ENCODE measurements at regions not wholly inside any gene's neighbourhood (a gene's known extent, or its start where the extent isn't known, plus 50 kb on each side); places are given as distances from the start of the nearest gene placed in this dataset.
"Not testable (repeated sequence)": the region's sequence is repeated elsewhere in the genome, so short reads cannot be mapped to it uniquely, and the experiment has no call there.

DNA sequence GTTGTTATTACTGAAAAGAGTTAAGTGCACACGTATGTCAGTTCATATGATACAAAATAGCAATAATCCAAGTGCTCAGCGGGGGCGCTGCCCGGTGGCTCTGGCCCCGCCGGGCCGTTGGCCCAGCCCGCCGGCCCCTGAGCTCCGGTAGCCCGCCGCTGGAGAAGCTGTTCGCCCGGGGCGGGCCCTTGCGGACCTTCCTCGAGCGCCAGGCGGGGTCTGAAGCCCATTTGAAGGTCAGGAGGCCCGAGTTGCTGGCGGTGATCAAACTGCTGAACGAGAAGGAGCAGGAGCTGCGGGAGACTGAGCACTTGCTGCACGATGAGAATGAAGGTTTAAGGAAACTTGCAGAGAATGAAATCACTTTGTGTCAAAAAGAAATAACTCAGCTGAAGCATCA, 599.0 kb downstream of the TRIML1 start:
- CTCF ChIA-PET; POLR2A ChIA-PET; DNase-seq (ENCODE audit: low read depth in 1 of 2, low spot score in 1 of 2); FAIRE-seq; H3K4me3 ChIP-seq; H3K4me1 ChIP-seq; H3K4me2 ChIP-seq; H3K9me3 ChIP-seq; H3K27ac ChIP-seq: not testable (repeated sequence)
- peak in 1 of 2 experiments; percentile 71; a peak in 2 of 6 replicates for ATAC-seq
- 91% methylated on average over 11 of the region's 24 CpGs for WGBS (ENCODE audit: missing lambda C conversion rate)

DNA sequence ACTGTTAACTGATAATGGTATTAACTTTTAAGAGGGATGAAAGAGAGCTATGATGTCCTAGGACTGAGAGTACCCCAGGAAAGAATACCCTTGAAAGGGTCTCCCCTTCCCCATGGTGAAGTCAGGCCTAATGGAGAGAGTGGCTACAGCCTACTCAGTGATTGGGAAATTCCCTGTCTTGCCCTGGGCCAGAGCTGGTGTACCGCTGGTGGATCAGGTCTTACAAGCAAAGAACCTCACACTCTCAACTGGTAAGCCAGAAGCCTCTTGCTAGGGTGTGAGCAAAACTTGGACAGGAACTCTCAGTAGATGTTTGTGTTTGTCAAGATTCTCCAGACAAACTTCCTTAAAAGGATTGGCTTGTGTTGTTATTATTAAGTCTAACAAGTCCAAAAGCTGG, 600.9 kb downstream of the TRIML1 start:
- POLR2A ChIA-PET; ATAC-seq; H3K4me1 ChIP-seq; CTCF ChIA-PET; DNase-seq (ENCODE audit: low read depth in 1 of 2, low spot score in 1 of 2); H3K27ac ChIP-seq; H3K4me2 ChIP-seq; H3K9me3 ChIP-seq; H3K4me3 ChIP-seq: not testable (repeated sequence)
- WGBS (ENCODE audit: missing lambda C conversion rate) = no CpG with 5 or more reads among the region's 1 CpG
- peak; percentile 72 for FAIRE-seq

- H3K9me3 ChIP-seq; H3K4me2 ChIP-seq; H3K27ac ChIP-seq; H3K4me1 ChIP-seq; FAIRE-seq; CTCF ChIA-PET; POLR2A ChIA-PET; H3K4me3 ChIP-seq; DNase-seq (ENCODE audit: low read depth in 1 of 2, low spot score in 1 of 2): not testable (repeated sequence)
- peak in 1 of 2 experiments; percentile 49; a peak in 2 of 6 replicates for ATAC-seq
- no CpG with 5 or more reads among the region's 1 CpG for WGBS (ENCODE audit: missing lambda C conversion rate)
Measured at GRCh38 chr4:188740791-188741190, 601.5 kb downstream of the TRIML1 start.

DNA sequence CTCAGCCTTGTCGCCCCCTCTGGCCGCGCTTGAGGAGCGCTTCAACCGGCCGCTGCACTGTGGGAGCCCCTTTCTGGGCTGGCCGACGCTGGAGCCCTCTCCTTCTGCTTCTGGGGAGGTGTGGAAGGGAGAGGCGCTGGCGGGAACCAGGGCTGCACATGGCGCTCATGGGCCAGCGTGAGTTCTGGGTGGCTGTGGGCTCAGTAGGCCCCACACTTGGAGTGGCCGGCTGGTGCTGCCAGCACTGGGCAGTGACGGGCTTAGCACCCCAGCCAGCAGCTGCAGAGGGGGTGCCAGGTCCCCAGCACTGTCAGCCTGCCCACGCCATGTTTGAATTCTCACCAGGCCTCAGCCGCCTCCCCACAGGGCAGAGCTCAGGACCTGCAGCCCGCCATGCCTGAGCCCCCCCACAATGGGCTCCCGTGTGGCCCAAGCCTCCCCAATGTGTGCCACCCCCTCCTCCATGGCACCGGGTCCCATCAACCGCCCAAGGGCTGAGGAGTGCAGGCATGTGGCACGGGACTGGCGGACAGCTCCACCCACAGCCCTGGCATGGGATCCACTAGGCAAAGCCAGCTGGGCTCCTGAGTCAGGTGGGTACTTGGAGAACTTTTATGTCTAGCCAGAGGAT, 615.2 kb downstream of the TRIML1 start:
- CTCF ChIA-PET = no interaction called here
- no peak overlapping the region for H3K27ac ChIP-seq
- POLR2A ChIA-PET = no interaction called here
- H3K4me3 ChIP-seq = no peak overlapping the region
- ATAC-seq (no peak), FAIRE-seq (no peak), DNase-seq (ENCODE audit: low read depth in 1 of 2, low spot score in 1 of 2) (no peak)
- WGBS (ENCODE audit: missing lambda C conversion rate) = 100% methylated on average over 1 of the region's 22 CpGs
- TF ChIP-seq ZC3H11A (IDR thresholded peaks at IDR 0.05) (no peak), NR3C1 (IDR thresholded peaks at IDR 0.05) (no peak), USF2 (IDR thresholded peaks at IDR 0.05) (no peak), PBX3 (IDR thresholded peaks at IDR 0.05) (no peak), PHF8 (IDR thresholded peaks at IDR 0.05; ENCODE audit: borderline replicate concordance, low read depth) (no peak), ESRRA (IDR thresholded peaks at IDR 0.05; ENCODE audit: borderline replicate concordance, low read length) (no peak)
- no peak overlapping the region for H3K4me2 ChIP-seq
- no peaks in the 10 kb centered on the region for H3K9me3 ChIP-seq
- H3K4me1 ChIP-seq = no peaks in the 10 kb centered on the region

GRCh38 chr4:188767496-188767895, 628.3 kb downstream of the TRIML1 start:
- ATAC-seq (no peak), DNase-seq (ENCODE audit: low read depth in 1 of 2, low spot score in 1 of 2) (no peak), FAIRE-seq (no peak)
- H3K9me3 ChIP-seq = no peaks in the 10 kb centered on the region
- TF ChIP-seq BHLHE40 (IDR thresholded peaks at IDR 0.05; ENCODE audit: low read depth, low read length) = no peak
- H3K4me3 ChIP-seq = no peak overlapping the region
- ChIA-PET POLR2A (no interaction called here), CTCF (no interaction called here)
- no peak overlapping the region for H3K4me2 ChIP-seq
- H3K27ac ChIP-seq = no peak overlapping the region
- WGBS (ENCODE audit: missing lambda C conversion rate) = 59% methylated on average over 3 of the region's 3 CpGs
- no peaks in the 10 kb centered on the region for H3K4me1 ChIP-seq

DNA sequence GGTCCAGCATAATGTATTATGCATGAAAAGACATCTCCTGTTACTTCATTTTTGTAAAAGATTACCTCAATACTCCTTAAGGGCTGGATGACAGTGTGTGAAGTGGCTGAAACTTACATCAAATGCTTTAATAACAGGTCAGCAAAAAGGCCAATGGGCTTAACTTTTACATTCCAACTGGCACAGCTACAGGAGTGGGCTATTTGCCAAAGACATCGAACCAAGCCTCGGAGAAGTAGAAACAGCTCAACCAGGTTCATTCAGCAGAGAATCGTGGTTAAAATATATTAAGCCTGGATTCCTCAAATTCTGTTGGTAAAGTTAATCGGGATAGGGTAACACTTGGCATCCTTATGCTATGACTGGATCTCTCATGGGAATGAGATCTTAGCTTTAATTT, 639.7 kb downstream of the TRIML1 start:
- Histone ChIP-seq H3K4me2 (no peak overlapping the region), H3K27ac (no peak overlapping the region), H3K9me3 (no peaks in the 10 kb centered on the region), H3K4me3 (no peak overlapping the region), H3K4me1 (no peaks in the 10 kb centered on the region)
- 38% methylated on average over 4 of the region's 4 CpGs for WGBS (ENCODE audit: missing lambda C conversion rate)
- ChIA-PET POLR2A (no interaction called here), CTCF (no interaction called here)
- no peak for FAIRE-seq
- DNase-seq (ENCODE audit: low read depth in 1 of 2, low spot score in 1 of 2) = no peak
- no peak for ATAC-seq
- TF ChIP-seq MAFK (IDR thresholded peaks at IDR 0.05; ENCODE audit: partially characterized antibody) (peak; percentile 30), NPAS2 (CRISPR knock-in tag; IDR thresholded peaks at IDR 0.05; ENCODE audit: borderline replicate concordance) (no peak)

All from A549 (cell line).